ENCODE measurements at regions not wholly inside any gene's neighbourhood (a gene's known extent, or its start where the extent isn't known, plus 50 kb on each side); places are given as distances from the start of the nearest gene placed in this dataset.

GRCh38 chr2:193276560-193276959 is 1081.8 kb upstream of the TMEFF2 start:
- TF ChIP-seq EZH2phosphoT487 (IDR thresholded peaks at IDR 0.05; ENCODE audit: borderline replicate concordance) (no peak), SRF (IDR thresholded peaks at IDR 0.05; ENCODE audit: low read depth) (no peak), SP1 (IDR thresholded peaks at IDR 0.05; ENCODE audit: low read depth) (no peak), CTCF (IDR thresholded peaks at IDR 0.05 in 2 of 3, conservative IDR thresholded peaks at IDR 0.05 in 1 of 3; ENCODE audit: borderline replicate concordance in 1 of 3, insufficient read depth in 1 of 3, low read depth in 2 of 3, low read length in 2 of 3) (no peak), SIN3A (IDR thresholded peaks at IDR 0.05; ENCODE audit: low read depth) (no peak), ATF3 (IDR thresholded peaks at IDR 0.05) (no peak), REST (IDR thresholded peaks at IDR 0.05; ENCODE audit: low read depth) (no peak)

Measured in HCT116 (cell line).